K562 (cell line): ENCODE measurements at regions not wholly inside any gene's neighbourhood (a gene's known extent, or its start where the extent isn't known, plus 50 kb on each side); places are given as distances from the start of the nearest gene placed in this dataset.

Experiments
- ATAC-seq: fragments of 200-7000 bp; cut with Tn5 transposase; 3 replicates; pipeline ENCODE4 v1.9.1; 2020; ENCODE audit warnings: moderate library complexity
- BruUV-seq: library from RNA; stranded (reverse); fragments of 400-500 nt; replicated peaks from 2 replicates; lab custom pipeline; 2021; lab: Mats Ljungman, UMichigan
- CTCF ChIA-PET: fragments of 300-600 bp; formaldehyde crosslinking; extraction: SDS; loops from one replicate; lab custom pipeline; 2021; ENCODE audit warnings: low intra/inter-chr PET ratio; lab: Yijun Ruan, JAX
- POLR2A ChIA-PET: fragments of 300-600, 350-650 bp; sonication (Branson Sonifier 250); formaldehyde crosslinking; extraction: SDS; loops from one replicate; lab custom pipeline; 2021; ENCODE audit warnings: antibody characterized with exemption, inconsistent platforms; lab: Yijun Ruan, JAX
- DNase-seq, 4 experiments: peaks; one replicate each; pipeline versions ENCODE4 v3.0.0 to v3.0.0-alpha.2; 2011 to 2018; ENCODE audit warnings: low spot score in 3 of 4, mixed read lengths in 3 of 4; ENCODE audit errors: extremely low read depth in 1 of 4
- FAIRE-seq: peaks from 2 replicates; lab custom pipeline; 2011; peaks lifted over from hg19 to GRCh38; lab: Jason Lieb, UNC
- H2AFZ ChIP-seq: 2 replicates; pipeline ENCODE4 v1.6.0; 2011; ENCODE audit warnings: low read depth, low read length, control low read depth, inconsistent platforms
- H3K27ac ChIP-seq: fragments of 200-600 bp; 3 replicates; pipeline ENCODE4 v1.8.0; 2011; ENCODE audit warnings: low read depth, mild to moderate bottlenecking, control low read depth, inconsistent platforms, low read length, moderate library complexity, mixed read lengths; ENCODE audit errors: extremely low read depth
- H3K27me3 ChIP-seq, 2 experiments: fragments of 300-600 bp in 1 of 2; 2 replicates in 1 of 2; 3 replicates in 1 of 2; pipeline versions ENCODE4 v1.6.0 to v1.8.0; 2011; ENCODE audit warnings: inconsistent platforms in 2 of 2, low read length in 2 of 2, mild to moderate bottlenecking in 1 of 2, mixed read lengths in 1 of 2, moderate library complexity in 1 of 2; ENCODE audit not compliant: control insufficient read depth in 2 of 2, insufficient read depth in 2 of 2
- H3K36me3 ChIP-seq: fragments of 300-600 bp; 3 replicates; pipeline ENCODE4 v1.8.0; 2011; ENCODE audit warnings: mild to moderate bottlenecking, low read length, inconsistent platforms; ENCODE audit not compliant: control insufficient read depth, insufficient read depth
- H3K4me1 ChIP-seq, 2 experiments: fragments of 200-600 bp in 1 of 2; replicated peaks in 1 of 2; 2 replicates in 1 of 2; 3 replicates in 1 of 2; pipeline versions ENCODE4 v1.5.1 to v1.8.0; 2011; ENCODE audit warnings: inconsistent platforms in 2 of 2, low read length in 2 of 2, mild to moderate bottlenecking in 1 of 2, mixed read lengths in 1 of 2, moderate library complexity in 1 of 2; ENCODE audit not compliant: control insufficient read depth in 2 of 2, insufficient read depth in 2 of 2
- H3K4me2 ChIP-seq: 2 replicates; pipeline ENCODE4 v1.6.1; 2011; ENCODE audit warnings: low read length, control low read depth, inconsistent platforms, mixed read lengths; ENCODE audit not compliant: insufficient read depth
- H3K4me3 ChIP-seq: fragments of 200-600 bp; sonication (generic), shearing (Covaris generic); 2 replicates; pipeline ENCODE4 v1.5.1; 2016; ENCODE audit warnings: control low read depth, inconsistent platforms
- H3K79me2 ChIP-seq: fragments of 200-600 bp; 3 replicates; pipeline ENCODE4 v1.8.0; 2011; ENCODE audit warnings: low read length, inconsistent platforms; ENCODE audit not compliant: control insufficient read depth, insufficient read depth
- H3K9ac ChIP-seq, 2 experiments: 2 replicates each; pipeline versions ENCODE4 v1.6.0 to v1.6.1; 2011; ENCODE audit warnings: low read depth in 2 of 2, low read length in 2 of 2, control low read depth in 1 of 2, inconsistent platforms in 1 of 2, mild to moderate bottlenecking in 1 of 2, mixed read lengths in 1 of 2; ENCODE audit not compliant: insufficient read depth in 1 of 2
- H3K9me1 ChIP-seq: one replicate; pipeline ENCODE4 v1.6.0; 2011; ENCODE audit warnings: inconsistent platforms, mild to moderate bottlenecking, low read length, moderate library complexity; ENCODE audit not compliant: control insufficient read depth, insufficient read depth
- H3K9me3 ChIP-seq: replicated peaks from 2 replicates; pipeline ENCODE4 v1.5.1; 2011; ENCODE audit warnings: low read depth, low read length, inconsistent platforms; ENCODE audit not compliant: control insufficient read depth, insufficient read depth
- H4K20me1 ChIP-seq: replicated peaks from 2 replicates; pipeline ENCODE4 v1.6.1; 2011; ENCODE audit warnings: low read length, inconsistent platforms, mixed read lengths; ENCODE audit not compliant: control insufficient read depth, insufficient read depth
- BRF1 ChIP-seq: IDR thresholded peaks from 3 replicates; pipeline ENCODE4 v1.6.1; 2011; ENCODE audit warnings: borderline replicate concordance, mild to moderate bottlenecking; ENCODE audit not compliant: insufficient read length; ENCODE audit errors: extremely low read depth
- GABPB1 ChIP-seq: sonication (generic); formaldehyde crosslinking; IDR thresholded peaks from 2 replicates; pipeline ENCODE4 v1.8.0; 2022; ENCODE audit warnings: mild to moderate bottlenecking, missing genetic modification reagents
- IRF2 ChIP-seq: sonication (generic); formaldehyde crosslinking; IDR thresholded peaks from 2 replicates; pipeline ENCODE4 v1.8.1; 2022; ENCODE audit warnings: mild to moderate bottlenecking, missing genetic modification reagents
- KDM5B ChIP-seq: fragments of 200-600 bp; sonication (generic); IDR thresholded peaks from 2 replicates; pipeline ENCODE4 v1.6.1; 2012; ENCODE audit warnings: low read depth, mild to moderate bottlenecking, moderate library complexity, low read length, control low read depth, inconsistent platforms; ENCODE audit not compliant: insufficient replicate concordance
- KLF10 ChIP-seq: fragments of 250-450 bp; sonication (Bioruptor Pico); IDR thresholded peaks from 2 replicates; pipeline ENCODE4 v1.6.1; 2021; ENCODE audit warnings: matching md5 sums
- MCM3 ChIP-seq: fragments of 450-650 bp; IDR thresholded peaks from 2 replicates; pipeline ENCODE4 v1.6.1; 2016
- NBN ChIP-seq: fragments of 450-650 bp; IDR thresholded peaks from 2 replicates; pipeline ENCODE4 v1.6.1; 2016; ENCODE audit warnings: low read depth, mild to moderate bottlenecking
- PREB ChIP-seq: sonication (generic); formaldehyde crosslinking; IDR thresholded peaks from 2 replicates; pipeline ENCODE4 v1.8.1; 2023; ENCODE audit warnings: mild to moderate bottlenecking, missing genetic modification reagents
- RFX7 ChIP-seq: fragments of 250-450 bp; sonication (Bioruptor Pico); IDR thresholded peaks from 2 replicates; pipeline ENCODE4 v1.5.1; 2021; ENCODE audit warnings: mild to moderate bottlenecking
- TBP ChIP-seq: optimal IDR thresholded peaks from 2 replicates; pipeline ENCODE3; 2011; ENCODE audit warnings: low read depth, low read length, improper control_type of control experiment
- TCF7L2 ChIP-seq: fragments of 150-350 bp; IDR thresholded peaks from 2 replicates; pipeline ENCODE4 v1.6.1; 2016; ENCODE audit warnings: low read depth, mild to moderate bottlenecking, low read length, moderate library complexity
- ZNF830 ChIP-seq: fragments of 250-450 bp; sonication (Bioruptor Pico); IDR thresholded peaks from 2 replicates; pipeline ENCODE4 v1.5.0; 2021; ENCODE audit warnings: mild to moderate bottlenecking
- WGBS: fragments of 100-300 bp; shearing (Covaris generic); methylation state at CpG from one replicate; pipeline ENCODE4 v1.1.6; 2016; ENCODE audit warnings: low coverage, mixed read lengths; ENCODE audit not compliant: insufficient coverage; ENCODE audit errors: missing lambda C conversion rate; 5-methylcytosine and 5-hydroxymethylcytosine counted together
- in situ Hi-C: fragments of 300-500 bp; cut with MboI; formaldehyde crosslinking; loops from 4 replicates; pipeline ENCODE4 v1.15.0; 2018; ENCODE audit warnings: inconsistent platforms, mixed read lengths
- intact Hi-C: fragments of 100-400 bp; cut with micrococcal nuclease; formaldehyde crosslinking; loops from 2 replicates; pipeline ENCODE4 v1.14.2; 2022

GRCh38 chr6:23088761-23089160, 519.4 kb downstream of the HDGFL1 start:
- DNase-seq (no peak), ATAC-seq (no peak)
- no TSS peak for BruUV-seq

More at GRCh38 chr6:23088761-23089160, 519.4 kb downstream of the HDGFL1 start:
- Histone ChIP-seq H3K9me1 (no peaks in the 10 kb centered on the region), H3K9me3 (no peaks in the 10 kb centered on the region; the same call in 1 of the 2 replicates), H3K4me2 (no peak overlapping the region), H3K27me3 (no peaks in the 10 kb centered on the region), H3K4me1 (no peaks in the 10 kb centered on the region), H3K27ac (no peak overlapping the region), H3K4me3 (no peak overlapping the region), H3K36me3 (no peaks in the 10 kb centered on the region), H2AFZ (no peak overlapping the region), H4K20me1 (no peaks in the 10 kb centered on the region), H3K79me2 (no peaks in the 10 kb centered on the region), H3K9ac (no peak overlapping the region)
- ChIA-PET CTCF (no interaction called here), POLR2A (no interaction called here)
- FAIRE-seq, result no peak
- in situ Hi-C loops (no loop called here), intact Hi-C loops (no loop called here)
- WGBS, result 0% methylated on average over 1 of the region's 1 CpG
- TF ChIP-seq TBP, result no peak
- TF ChIP-seq TCF7L2, result no peak
- no peak for TF ChIP-seq IRF2 (CRISPR knock-in tag)
- TF ChIP-seq MCM3, result no peak
- TF ChIP-seq RFX7 (CRISPR knock-in tag), result no peak
- no peak for TF ChIP-seq NBN
- no peak for TF ChIP-seq BRF1
- TF ChIP-seq KLF10 (CRISPR knock-in tag), result no peak
- TF ChIP-seq ZNF830, result no peak
- no peak for TF ChIP-seq GABPB1 (CRISPR knock-in tag)
- no peak for TF ChIP-seq KDM5B
- no peak for TF ChIP-seq PREB
